Mesothelial cell of epicardium (in vitro differentiated cells): ENCODE measurements at regions not wholly inside any gene's neighbourhood (a gene's known extent, or its start where the extent isn't known, plus 50 kb on each side); places are given as distances from the start of the nearest gene placed in this dataset.

Experiments
- DNase-seq, 2 experiments: peaks; one replicate each; pipeline ENCODE4 v3.0.0; 2021; ENCODE audit warnings: low spot score in 2 of 2; ENCODE audit not compliant: unreplicated experiment in 2 of 2
- H3K27ac Mint-ChIP-seq: 2 replicates; pipeline ENCODE4 v1.8.0; 2021; ENCODE audit warnings: mixed read lengths
- H3K27me3 Mint-ChIP-seq: 2 replicates; pipeline ENCODE4 v1.8.0; 2021; ENCODE audit warnings: low read depth, mixed read lengths
- H3K36me3 Mint-ChIP-seq: 2 replicates; pipeline ENCODE4 v1.8.0; 2021; ENCODE audit warnings: mixed read lengths
- H3K4me1 Mint-ChIP-seq: 2 replicates; pipeline ENCODE4 v1.8.0; 2021; ENCODE audit warnings: mixed read lengths
- H3K4me3 Mint-ChIP-seq: 2 replicates; pipeline ENCODE4 v1.8.0; 2021; ENCODE audit warnings: mild to moderate bottlenecking, moderate library complexity, mixed read lengths
- H3K9me3 Mint-ChIP-seq: 2 replicates; pipeline ENCODE4 v1.8.0; 2021; ENCODE audit warnings: mixed read lengths
- CTCF ChIP-seq: fragments of 200-600 bp; sonication (generic); IDR thresholded peaks from one replicate; pipeline ENCODE4 v1.5.0; 2021; ENCODE audit warnings: antibody characterized with exemption; ENCODE audit not compliant: unreplicated experiment

DNA sequence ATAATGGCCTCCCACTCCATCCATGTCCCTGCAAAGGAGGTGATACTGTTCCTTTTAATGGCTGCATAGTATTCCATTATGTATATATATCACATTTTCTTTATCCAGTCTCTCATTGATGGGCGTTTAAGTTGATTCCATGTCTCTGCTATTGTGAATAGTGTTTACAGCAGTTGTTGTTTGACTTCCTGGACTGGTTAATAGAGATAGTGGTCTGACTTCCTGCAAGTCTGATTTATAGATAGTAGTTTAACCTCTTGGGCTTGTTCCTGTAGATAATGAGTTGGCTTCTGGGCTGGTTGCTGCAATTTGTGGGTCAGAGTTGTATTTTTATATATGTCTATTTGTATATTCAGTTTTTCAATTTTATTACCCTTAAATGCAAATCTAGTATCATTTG lies 145.4 kb downstream of the ARL6IP6 start:
- no peak overlapping the region for H3K27ac Mint-ChIP-seq
- no peak for TF ChIP-seq CTCF
- no peak for DNase-seq
- H3K9me3 Mint-ChIP-seq: peaks cover 25% of the 10 kb centered on the region
- no peak overlapping the region for H3K4me3 Mint-ChIP-seq
- peaks cover 12% of the 10 kb centered on the region for H3K4me1 Mint-ChIP-seq
- H3K36me3 Mint-ChIP-seq: peaks cover 3% of the 10 kb centered on the region
- H3K27me3 Mint-ChIP-seq: no peaks in the 10 kb centered on the region

DNA sequence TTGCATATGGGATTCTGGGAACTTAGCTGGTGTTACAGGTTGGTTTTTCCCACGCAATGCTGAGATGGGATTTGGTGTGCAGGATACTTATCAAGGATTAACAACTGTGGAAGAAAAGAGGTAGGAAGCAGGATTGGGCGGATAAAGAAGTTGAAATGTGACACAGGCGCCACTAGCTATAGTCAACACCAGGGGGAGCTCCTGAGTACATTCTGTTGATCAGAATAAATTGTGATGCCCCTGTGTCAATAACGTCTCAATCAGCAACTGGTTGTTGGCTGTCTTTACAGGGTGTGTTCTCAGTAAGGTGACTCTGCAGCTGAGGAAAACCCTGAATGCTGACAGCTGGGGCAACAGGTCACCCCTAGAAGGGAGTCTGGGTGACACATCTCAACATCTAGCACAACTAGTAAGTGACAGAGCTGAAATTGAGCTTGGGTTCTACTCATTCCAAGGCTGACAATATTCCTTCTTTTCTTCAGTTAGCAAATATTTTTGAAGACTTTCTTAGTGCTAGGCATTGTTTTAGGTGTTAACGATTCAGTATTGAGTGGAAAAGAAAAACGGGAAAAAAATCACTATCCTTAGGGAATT lies 143.0 kb downstream of the ARL6IP6 start:
- no peak for DNase-seq
- TF ChIP-seq CTCF: peak; percentile 47
- H3K9me3 Mint-ChIP-seq: peaks cover 25% of the 10 kb centered on the region
- peaks cover 3% of the 10 kb centered on the region for H3K27me3 Mint-ChIP-seq
- no peak overlapping the region for H3K27ac Mint-ChIP-seq
- H3K4me1 Mint-ChIP-seq: peaks cover 12% of the 10 kb centered on the region
- no peak overlapping the region for H3K4me3 Mint-ChIP-seq
- H3K36me3 Mint-ChIP-seq: peaks cover 3% of the 10 kb centered on the region

- DNase-seq: no peak
- no peak for TF ChIP-seq CTCF
- Mint-ChIP-seq H3K27me3 (peaks cover 3% of the 10 kb centered on the region), H3K9me3 (peaks cover 21% of the 10 kb centered on the region), H3K4me3 (no peak overlapping the region), H3K4me1 (no peaks in the 10 kb centered on the region), H3K27ac (no peak overlapping the region), H3K36me3 (peaks cover 3% of the 10 kb centered on the region)
Measured at GRCh38 chr2:152858594-152859265, 140.3 kb downstream of the ARL6IP6 start.

DNA sequence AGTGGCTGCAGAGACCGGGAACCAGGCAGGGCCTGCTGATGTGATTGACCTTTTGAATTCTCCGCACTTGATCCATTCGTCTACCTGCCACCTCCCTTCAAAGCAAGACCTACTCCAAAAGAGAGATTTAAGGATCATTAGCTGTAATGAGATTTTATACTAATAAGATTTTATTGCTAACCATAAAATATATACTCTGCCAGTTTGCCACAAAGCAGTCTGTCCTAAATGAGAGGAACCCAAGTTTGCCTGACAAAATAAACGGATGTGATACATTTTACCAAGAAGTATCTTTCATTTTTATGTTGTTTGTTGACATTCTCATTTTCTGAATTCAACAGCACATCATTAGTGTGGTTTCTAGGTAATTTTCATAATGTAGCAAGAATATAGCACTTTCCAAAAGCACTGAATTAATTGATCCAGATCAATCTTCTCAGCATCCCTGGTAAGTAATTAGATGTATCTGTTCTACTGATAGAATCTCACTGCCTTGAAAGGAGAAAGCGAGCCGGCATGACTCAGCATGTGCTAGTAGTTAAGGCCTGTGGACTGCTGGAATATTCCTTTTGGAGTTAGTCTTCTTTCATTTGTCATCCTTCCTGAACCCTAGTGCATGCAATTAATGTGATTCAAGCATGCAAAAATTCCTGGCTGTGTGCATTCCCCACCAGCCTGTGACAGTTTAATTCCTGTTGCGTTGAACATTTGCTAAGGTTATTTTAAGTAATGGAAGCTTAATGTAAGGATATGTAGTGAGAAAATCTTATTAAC lies 128.5 kb downstream of the ARL6IP6 start:
- peak overlapping the region; percentile 44 for H3K27ac Mint-ChIP-seq
- H3K36me3 Mint-ChIP-seq: no peaks in the 10 kb centered on the region
- no peaks in the 10 kb centered on the region for H3K27me3 Mint-ChIP-seq
- no peak for TF ChIP-seq CTCF
- DNase-seq: no peak
- no peak overlapping the region for H3K4me3 Mint-ChIP-seq
- H3K9me3 Mint-ChIP-seq: peaks cover 20% of the 10 kb centered on the region
- peaks cover 9% of the 10 kb centered on the region for H3K4me1 Mint-ChIP-seq

GRCh38 chr2:152835674-152836073 lies 117.3 kb downstream of the ARL6IP6 start:
- Mint-ChIP-seq H3K4me1 (no peaks in the 10 kb centered on the region), H3K36me3 (peaks cover 4% of the 10 kb centered on the region), H3K4me3 (no peak overlapping the region), H3K27ac (no peak overlapping the region), H3K9me3 (peaks cover 32% of the 10 kb centered on the region), H3K27me3 (no peaks in the 10 kb centered on the region)
- DNase-seq: no peak
- TF ChIP-seq CTCF: no peak
